ENCODE measurements at regions not wholly inside any gene's neighbourhood (a gene's known extent, or its start where the extent isn't known, plus 50 kb on each side); places are given as distances from the start of the nearest gene placed in this dataset.

DNA sequence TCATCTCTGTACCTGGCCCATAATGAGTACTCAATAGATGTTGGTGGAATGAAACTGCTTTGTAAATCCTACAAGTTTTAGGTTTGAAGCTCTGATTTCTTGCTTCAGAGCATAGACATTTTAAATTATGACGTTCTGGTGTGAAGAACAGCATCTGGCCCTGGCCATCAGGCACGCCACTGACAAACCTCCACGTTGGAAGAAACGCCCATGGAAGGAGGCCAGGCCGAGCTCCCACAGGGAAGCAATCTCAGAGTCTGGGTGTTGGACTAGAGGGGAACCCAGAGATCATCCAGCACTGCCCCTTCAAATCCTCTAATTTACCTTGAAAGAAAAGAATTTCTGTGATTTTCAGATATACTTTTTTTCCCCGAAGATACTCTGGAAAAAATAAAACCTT lies 328.1 kb upstream of the RGMA start:
- 23% methylated on average over 6 of the region's 6 CpGs for WGBS (ENCODE audit: low lambda C conversion rate)
- Histone ChIP-seq H3K9me3 (no peaks in the 10 kb centered on the region), H3K79me2 (ENCODE audit: insufficient read depth) (no peaks in the 10 kb centered on the region)

GRCh38 chr15:93415576-93415975 lies 326.6 kb upstream of the RGMA start:
- no peaks in the 10 kb centered on the region for H3K9me2 ChIP-seq
- H3K27ac ChIP-seq (ENCODE audit: low read depth in 2 of 2, low read length in 1 of 2), result no peak overlapping the region
- no peak overlapping the region for H2AFZ ChIP-seq (ENCODE audit: low read depth)
- no peak overlapping the region for H3K4me3 ChIP-seq (ENCODE audit: low read depth in 2 of 2, low read length in 1 of 2)
- no peaks in the 10 kb centered on the region for H3K4me1 ChIP-seq (ENCODE audit: control insufficient read depth in 1 of 2, insufficient read depth in 2 of 2, low read depth in 1 of 2, low read length in 1 of 2)
- H3K4me2 ChIP-seq, result no peak overlapping the region
- no peak for DNase-seq
- ChIA-PET CTCF (interaction anchor here (1.6 kb wide), 1 partner anchor 19 kb away, joined by 3 read pairs; no protein-coding TSS in a partner anchor), POLR2A (no interaction called here)
- no peaks in the 10 kb centered on the region for H4K20me1 ChIP-seq (ENCODE audit: insufficient read depth)
- H3K27me3 ChIP-seq (ENCODE audit: insufficient read depth), result no peaks in the 10 kb centered on the region
- 16% methylated on average over 3 of the region's 3 CpGs for WGBS (ENCODE audit: low lambda C conversion rate)
- no peaks in the 10 kb centered on the region for H3K36me3 ChIP-seq (replicated peaks in 1 of 2; ENCODE audit: control insufficient read depth in 1 of 2, insufficient read depth in 2 of 2, low read length in 1 of 2)
- no peaks in the 10 kb centered on the region for H3F3A ChIP-seq (replicated peaks; ENCODE audit: insufficient read depth)
- H3K79me2 ChIP-seq (ENCODE audit: insufficient read depth), result no peaks in the 10 kb centered on the region
- no peak overlapping the region for H3K9ac ChIP-seq
- H3K9me3 ChIP-seq, result no peaks in the 10 kb centered on the region
- TF ChIP-seq TCF12 (IDR thresholded peaks at IDR 0.05) (no peak), YY1 (IDR thresholded peaks at IDR 0.05; ENCODE audit: low read depth) (no peak), RXRA (IDR thresholded peaks at IDR 0.05; ENCODE audit: borderline replicate concordance, low read depth) (no peak), CTCF (IDR thresholded peaks at IDR 0.05) (no peak), USF1 (IDR thresholded peaks at IDR 0.05; ENCODE audit: borderline replicate concordance, low read depth) (no peak), NRF1 (IDR thresholded peaks at IDR 0.05; ENCODE audit: low read depth, low read length) (no peak), SMC3 (IDR thresholded peaks at IDR 0.05; ENCODE audit: low read depth, low read length) (no peak), EZH2phosphoT487 (IDR thresholded peaks at IDR 0.05; ENCODE audit: borderline replicate concordance, low read depth) (no peak), TEAD4 (IDR thresholded peaks at IDR 0.05; ENCODE audit: borderline replicate concordance, insufficient read depth) (no peak)
- TF ChIP-seq, protein P1, sequence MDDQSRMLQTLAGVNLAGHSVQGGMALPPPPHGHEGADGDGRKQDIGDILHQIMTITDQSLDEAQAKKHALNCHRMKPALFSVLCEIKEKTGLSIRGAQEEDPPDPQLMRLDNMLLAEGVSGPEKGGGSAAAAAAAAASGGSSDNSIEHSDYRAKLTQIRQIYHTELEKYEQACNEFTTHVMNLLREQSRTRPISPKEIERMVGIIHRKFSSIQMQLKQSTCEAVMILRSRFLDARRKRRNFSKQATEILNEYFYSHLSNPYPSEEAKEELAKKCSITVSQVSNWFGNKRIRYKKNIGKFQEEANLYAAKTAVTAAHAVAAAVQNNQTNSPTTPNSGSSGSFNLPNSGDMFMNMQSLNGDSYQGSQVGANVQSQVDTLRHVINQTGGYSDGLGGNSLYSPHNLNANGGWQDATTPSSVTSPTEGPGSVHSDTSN (IDR thresholded peaks at IDR 0.05), result no peak
- TF ChIP-seq, protein P2, sequence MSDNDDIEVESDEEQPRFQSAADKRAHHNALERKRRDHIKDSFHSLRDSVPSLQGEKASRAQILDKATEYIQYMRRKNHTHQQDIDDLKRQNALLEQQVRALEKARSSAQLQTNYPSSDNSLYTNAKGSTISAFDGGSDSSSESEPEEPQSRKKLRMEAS (IDR thresholded peaks at IDR 0.05; ENCODE audit: low read depth), result no peak

More for the DNA sequence above, 328.1 kb upstream of the RGMA start:
- H3K4me1 ChIP-seq (ENCODE audit: control insufficient read depth in 1 of 2, insufficient read depth in 2 of 2, low read depth in 1 of 2, low read length in 1 of 2), result no peaks in the 10 kb centered on the region
- no peaks in the 10 kb centered on the region for H3K36me3 ChIP-seq (replicated peaks in 1 of 2; ENCODE audit: control insufficient read depth in 1 of 2, insufficient read depth in 2 of 2, low read length in 1 of 2)
- ChIA-PET CTCF (interaction anchor here (0.7 kb wide), 1 partner anchor 11 kb away, joined by 3 read pairs; no protein-coding TSS in a partner anchor), POLR2A (no interaction called here)
- no peaks in the 10 kb centered on the region for H3F3A ChIP-seq (replicated peaks; ENCODE audit: insufficient read depth)
- no peak overlapping the region for H3K9ac ChIP-seq
- H3K4me3 ChIP-seq (ENCODE audit: low read depth in 2 of 2, low read length in 1 of 2), result no peak overlapping the region
- no peak overlapping the region for H3K4me2 ChIP-seq
- no peaks in the 10 kb centered on the region for H3K27me3 ChIP-seq (ENCODE audit: insufficient read depth)
- H3K27ac ChIP-seq (ENCODE audit: low read depth in 2 of 2, low read length in 1 of 2), result no peak overlapping the region
- no peak for DNase-seq
- H4K20me1 ChIP-seq (ENCODE audit: insufficient read depth), result no peaks in the 10 kb centered on the region
- no peaks in the 10 kb centered on the region for H3K9me2 ChIP-seq
- no peak overlapping the region for H2AFZ ChIP-seq (ENCODE audit: low read depth)
- TF ChIP-seq GABPA (IDR thresholded peaks at IDR 0.05; ENCODE audit: low read depth) (no peak), TAF1 (IDR thresholded peaks at IDR 0.05; ENCODE audit: borderline replicate concordance, low read depth, low read length) (no peak), SMC3 (IDR thresholded peaks at IDR 0.05; ENCODE audit: low read depth, low read length) (no peak), JUND (IDR thresholded peaks at IDR 0.05) (no peak), USF1 (IDR thresholded peaks at IDR 0.05; ENCODE audit: borderline replicate concordance, low read depth) (no peak), EZH2phosphoT487 (IDR thresholded peaks at IDR 0.05; ENCODE audit: borderline replicate concordance, low read depth) (no peak), RXRA (IDR thresholded peaks at IDR 0.05; ENCODE audit: borderline replicate concordance, low read depth) (no peak), USF2 (IDR thresholded peaks at IDR 0.05; ENCODE audit: borderline replicate concordance, low read depth, low read length) (no peak), TCF12 (IDR thresholded peaks at IDR 0.05) (no peak), FOXM1 (IDR thresholded peaks at IDR 0.05; ENCODE audit: low read depth) (no peak), SIN3A (IDR thresholded peaks at IDR 0.05; ENCODE audit: borderline replicate concordance, low read depth, low read length) (no peak), RFX5 (IDR thresholded peaks at IDR 0.05; ENCODE audit: low read length) (no peak)
- TF ChIP-seq, protein P2 (IDR thresholded peaks at IDR 0.05; ENCODE audit: low read depth), result no peak
- TF ChIP-seq, protein P3, sequence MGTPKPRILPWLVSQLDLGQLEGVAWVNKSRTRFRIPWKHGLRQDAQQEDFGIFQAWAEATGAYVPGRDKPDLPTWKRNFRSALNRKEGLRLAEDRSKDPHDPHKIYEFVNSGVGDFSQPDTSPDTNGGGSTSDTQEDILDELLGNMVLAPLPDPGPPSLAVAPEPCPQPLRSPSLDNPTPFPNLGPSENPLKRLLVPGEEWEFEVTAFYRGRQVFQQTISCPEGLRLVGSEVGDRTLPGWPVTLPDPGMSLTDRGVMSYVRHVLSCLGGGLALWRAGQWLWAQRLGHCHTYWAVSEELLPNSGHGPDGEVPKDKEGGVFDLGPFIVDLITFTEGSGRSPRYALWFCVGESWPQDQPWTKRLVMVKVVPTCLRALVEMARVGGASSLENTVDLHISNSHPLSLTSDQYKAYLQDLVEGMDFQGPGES (IDR thresholded peaks at IDR 0.05; ENCODE audit: low read depth, low read length), result no peak

All from SK-N-SH (cell line).